ENCODE measurements at regions not wholly inside any gene's neighbourhood (a gene's known extent, or its start where the extent isn't known, plus 50 kb on each side); places are given as distances from the start of the nearest gene placed in this dataset.

- Histone ChIP-seq H3F3A (ENCODE audit: insufficient read depth) (no peaks in the 10 kb centered on the region), H3K36me3 (ENCODE audit: low read length) (no peaks in the 10 kb centered on the region), H3K27me3 (ENCODE audit: low read length) (no peaks in the 10 kb centered on the region), H3K4me2 (ENCODE audit: low read depth, low read length, poor library complexity, severe bottlenecking) (no peak overlapping the region), H3K9ac (ENCODE audit: low read length) (no peak overlapping the region), H3K79me2 (ENCODE audit: insufficient read depth, low read length) (no peaks in the 10 kb centered on the region), H3K9me2 (replicated peaks; ENCODE audit: insufficient read depth, low read length) (peaks cover 3% of the 10 kb centered on the region; the same call in 1 of the 2 replicates), H4K20me1 (ENCODE audit: low read depth, low read length) (no peaks in the 10 kb centered on the region), H2AFZ (ENCODE audit: low read depth, low read length, severe bottlenecking) (no peak overlapping the region), H3K9me3 (ENCODE audit: insufficient read depth, low read length) (no peaks in the 10 kb centered on the region), H3K27ac (ENCODE audit: low read depth, low read length) (no peak overlapping the region), H3K4me3 (ENCODE audit: insufficient read depth, low read length, poor library complexity, severe bottlenecking) (no peak overlapping the region)
- TF ChIP-seq EZH2phosphoT487 (conservative IDR thresholded peaks at IDR 0.05; ENCODE audit: low read length) (no peak), CTCF (IDR thresholded peaks at IDR 0.05; ENCODE audit: insufficient read depth, low read length, poor library complexity, severe bottlenecking) (no peak)
Observed at GRCh38 chr17:70355185-70355584, 185.9 kb downstream of the KCNJ2 start.

- Histone ChIP-seq H3F3A (ENCODE audit: insufficient read depth) (no peaks in the 10 kb centered on the region), H3K4me2 (ENCODE audit: low read depth, low read length, poor library complexity, severe bottlenecking) (no peak overlapping the region), H3K9me3 (ENCODE audit: insufficient read depth, low read length) (no peaks in the 10 kb centered on the region), H3K36me3 (ENCODE audit: low read length) (no peaks in the 10 kb centered on the region), H4K20me1 (ENCODE audit: low read depth, low read length) (no peaks in the 10 kb centered on the region), H3K27ac (ENCODE audit: low read depth, low read length) (no peak overlapping the region), H3K9ac (ENCODE audit: low read length) (no peak overlapping the region), H3K79me2 (ENCODE audit: insufficient read depth, low read length) (no peaks in the 10 kb centered on the region), H2AFZ (ENCODE audit: low read depth, low read length, severe bottlenecking) (no peak overlapping the region), H3K9me2 (replicated peaks; ENCODE audit: insufficient read depth, low read length) (peaks cover 3% of the 10 kb centered on the region; the same call in 1 of the 2 replicates), H3K27me3 (ENCODE audit: low read length) (no peaks in the 10 kb centered on the region), H3K4me3 (ENCODE audit: insufficient read depth, low read length, poor library complexity, severe bottlenecking) (no peak overlapping the region)
- TF ChIP-seq CTCF (IDR thresholded peaks at IDR 0.05; ENCODE audit: insufficient read depth, low read length, poor library complexity, severe bottlenecking) (no peak), EZH2phosphoT487 (conservative IDR thresholded peaks at IDR 0.05; ENCODE audit: low read length) (no peak)
Observed at GRCh38 chr17:70357190-70357589, 187.9 kb downstream of the KCNJ2 start.

- TF ChIP-seq EZH2phosphoT487 (conservative IDR thresholded peaks at IDR 0.05; ENCODE audit: low read length) (no peak), CTCF (IDR thresholded peaks at IDR 0.05; ENCODE audit: insufficient read depth, low read length, poor library complexity, severe bottlenecking) (no peak)
- Histone ChIP-seq H3K27ac (ENCODE audit: low read depth, low read length) (no peak overlapping the region), H3F3A (ENCODE audit: insufficient read depth) (no peaks in the 10 kb centered on the region), H3K9ac (ENCODE audit: low read length) (no peak overlapping the region), H4K20me1 (ENCODE audit: low read depth, low read length) (no peaks in the 10 kb centered on the region), H3K4me3 (ENCODE audit: insufficient read depth, low read length, poor library complexity, severe bottlenecking) (no peak overlapping the region), H2AFZ (ENCODE audit: low read depth, low read length, severe bottlenecking) (peak overlapping the region; percentile 1), H3K79me2 (ENCODE audit: insufficient read depth, low read length) (no peaks in the 10 kb centered on the region), H3K9me2 (replicated peaks; ENCODE audit: insufficient read depth, low read length) (no peaks in the 10 kb centered on the region), H3K27me3 (ENCODE audit: low read length) (no peaks in the 10 kb centered on the region), H3K4me2 (ENCODE audit: low read depth, low read length, poor library complexity, severe bottlenecking) (no peak overlapping the region), H3K9me3 (ENCODE audit: insufficient read depth, low read length) (no peaks in the 10 kb centered on the region), H3K36me3 (ENCODE audit: low read length) (no peaks in the 10 kb centered on the region)
Observed at GRCh38 chr17:70365091-70365583, 195.8 kb downstream of the KCNJ2 start.
